HTR-8/SVneo (cell line): ENCODE measurements at regions not wholly inside any gene's neighbourhood (a gene's known extent, or its start where the extent isn't known, plus 50 kb on each side); places are given as distances from the start of the nearest gene placed in this dataset.
"Not testable (repeated sequence)": the region's sequence is repeated elsewhere in the genome, so short reads cannot be mapped to it uniquely, and the experiment has no call there.

Experiments used
- DNase-seq: peaks from one replicate; pipeline ENCODE4 v3.0.0; 2011; ENCODE audit warnings: low spot score, mixed read lengths; ENCODE audit not compliant: insufficient read length
- FAIRE-seq: peaks from 2 replicates; lab custom pipeline; 2011; peaks lifted over from hg19 to GRCh38; lab: Jason Lieb, UNC

DNA sequence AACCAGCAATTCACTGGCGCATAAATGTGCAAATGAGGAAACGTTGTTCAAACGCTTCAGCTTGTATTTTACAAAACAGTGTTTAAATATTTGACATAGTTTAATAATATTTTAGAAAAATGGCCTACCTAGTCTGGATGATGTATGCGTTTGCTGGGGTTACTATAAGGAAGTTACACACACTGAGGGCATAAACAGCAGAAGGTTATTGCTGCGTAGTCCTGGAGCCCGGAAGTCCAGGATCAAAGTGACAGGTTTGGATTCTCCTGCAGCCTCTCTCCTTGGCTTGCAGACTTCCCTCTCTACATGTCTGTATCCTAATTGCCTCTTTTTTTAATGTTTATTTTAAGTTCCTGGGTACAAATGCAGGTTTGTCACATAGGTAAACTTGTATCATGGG is 106.0 kb upstream of the PABPC3 start:
- FAIRE-seq, DNase-seq: not testable (repeated sequence)

DNA sequence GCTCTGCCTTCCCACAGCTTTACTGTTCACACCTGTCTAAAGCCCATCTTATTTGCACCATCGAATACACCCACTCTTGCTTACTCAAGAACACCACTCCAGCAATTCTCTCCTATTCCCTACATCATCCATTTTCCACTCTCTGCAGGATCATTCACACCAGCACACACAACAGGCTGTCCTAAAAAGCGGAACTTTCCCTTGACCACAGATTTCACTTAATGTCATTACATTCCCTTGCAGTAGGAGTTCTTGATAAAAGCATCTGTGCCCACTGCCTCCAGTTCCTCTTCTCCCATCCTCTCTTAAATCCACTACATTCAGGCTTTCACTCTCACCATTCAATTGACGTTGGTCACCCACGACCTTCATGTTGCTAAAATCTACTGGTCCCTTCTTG is 103.0 kb upstream of the PABPC3 start:
- DNase-seq, FAIRE-seq: not testable (repeated sequence)

DNA sequence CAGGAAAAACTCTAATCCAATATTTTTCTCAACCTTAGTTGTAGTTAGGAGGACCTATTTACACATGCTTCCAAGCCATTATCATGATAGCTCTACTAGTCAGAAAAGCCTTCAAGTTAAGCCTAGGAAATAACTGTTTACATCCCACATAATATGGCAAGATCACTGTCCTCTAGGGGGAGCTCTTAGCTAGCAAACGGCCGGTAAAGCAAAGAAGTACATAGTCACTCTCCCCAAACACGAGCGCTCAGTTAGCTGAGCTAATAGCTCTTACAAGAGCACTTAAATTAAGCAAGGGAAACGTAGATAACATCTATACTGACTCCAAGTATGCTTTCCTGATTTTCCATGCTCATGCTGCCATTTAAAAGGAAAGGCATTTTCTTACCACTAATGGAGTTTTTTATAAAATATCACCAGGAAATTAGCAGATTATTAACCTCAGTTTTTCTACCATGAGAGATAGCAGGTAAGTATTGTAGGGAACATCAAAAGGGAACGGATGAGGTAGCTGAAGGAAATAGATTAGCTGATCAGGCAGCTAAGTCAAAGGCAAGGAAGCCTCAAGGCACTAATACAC is 100.6 kb upstream of the PABPC3 start:
- DNase-seq: peak; percentile 37
- no peak for FAIRE-seq

DNA sequence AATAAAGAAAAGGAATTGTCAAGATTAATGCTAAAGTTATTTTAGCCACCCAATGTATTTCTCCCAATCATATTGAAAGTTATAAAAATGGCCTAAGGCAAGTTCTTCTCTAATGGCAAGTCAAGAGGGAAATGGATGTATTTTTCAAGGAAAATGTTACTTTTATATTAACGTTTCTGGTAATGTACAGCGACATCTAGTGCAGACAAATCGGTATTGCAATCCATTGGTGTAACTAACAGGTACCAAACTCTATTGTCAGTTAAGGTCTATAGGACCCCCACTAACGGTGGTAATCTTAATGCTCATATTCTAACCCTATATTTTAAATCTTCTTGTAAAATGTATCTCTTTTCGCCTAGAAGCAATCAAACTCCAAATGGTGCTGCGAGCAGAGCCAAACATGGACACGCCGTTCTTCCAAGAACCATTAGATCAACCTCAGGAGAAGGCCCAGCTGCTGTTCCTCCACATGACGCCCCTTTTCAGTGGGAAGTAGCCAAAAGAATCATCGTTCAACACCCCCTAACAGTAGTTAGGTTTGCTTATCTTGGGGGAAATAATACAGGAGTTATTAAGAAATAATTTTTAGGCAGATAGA is 98.5 kb upstream of the PABPC3 start:
- DNase-seq (peak; percentile 8), FAIRE-seq (no peak)

DNA sequence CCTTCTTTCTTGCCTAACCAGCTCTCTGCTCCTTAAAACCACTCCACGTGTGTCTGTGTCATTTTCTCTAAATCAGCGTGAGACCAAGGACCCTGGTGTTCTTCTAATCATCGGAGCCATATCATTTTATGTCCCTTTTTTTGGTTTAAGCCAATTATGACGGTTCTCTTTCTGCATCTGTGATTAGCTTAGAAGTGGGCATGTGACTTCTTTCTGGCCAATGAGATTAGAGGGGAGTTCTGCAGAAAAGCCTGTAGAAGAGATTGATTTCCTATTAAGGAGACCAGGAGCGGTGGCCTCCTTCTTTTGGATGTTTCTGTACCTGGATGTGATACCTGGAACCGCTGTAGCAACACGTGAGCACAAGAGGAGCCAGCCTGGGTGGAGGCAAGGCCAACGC is 97.5 kb upstream of the PABPC3 start:
- DNase-seq (no peak), FAIRE-seq (no peak)

DNA sequence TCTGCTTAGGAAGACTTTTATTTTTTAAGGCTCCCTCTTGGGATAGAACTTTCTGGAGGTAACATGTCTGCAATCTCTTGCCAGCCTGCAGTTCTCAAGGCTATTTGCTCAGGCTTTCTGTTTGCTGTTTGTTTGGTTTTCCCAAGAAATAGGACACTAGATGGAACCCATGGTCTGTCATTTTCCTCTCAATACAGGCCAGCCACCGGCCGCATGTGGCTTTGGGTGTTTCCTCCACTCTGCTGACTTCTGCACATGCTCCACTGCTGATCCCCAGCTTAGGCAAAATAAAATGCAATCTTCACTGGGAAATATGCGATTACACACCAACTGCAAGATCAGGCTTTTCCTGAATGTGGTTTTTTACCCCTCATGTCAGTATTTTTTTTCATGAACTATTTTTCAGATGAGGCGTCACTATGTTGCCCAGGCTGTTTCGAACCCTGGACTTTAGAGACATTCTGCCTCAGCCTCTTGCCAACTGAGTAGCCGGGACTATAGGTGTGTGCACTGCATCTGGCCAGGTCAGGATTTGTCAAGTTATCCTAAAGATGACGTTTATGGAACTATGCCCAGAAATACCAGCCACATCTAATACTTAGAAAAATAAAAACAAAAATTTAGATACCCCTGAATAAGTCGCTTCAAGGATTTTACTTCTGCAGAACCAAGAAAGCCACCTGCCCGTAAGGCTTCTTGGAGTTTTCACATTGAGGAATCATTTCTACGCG is 94.3 kb upstream of the PABPC3 start:
- FAIRE-seq: no peak

DNA sequence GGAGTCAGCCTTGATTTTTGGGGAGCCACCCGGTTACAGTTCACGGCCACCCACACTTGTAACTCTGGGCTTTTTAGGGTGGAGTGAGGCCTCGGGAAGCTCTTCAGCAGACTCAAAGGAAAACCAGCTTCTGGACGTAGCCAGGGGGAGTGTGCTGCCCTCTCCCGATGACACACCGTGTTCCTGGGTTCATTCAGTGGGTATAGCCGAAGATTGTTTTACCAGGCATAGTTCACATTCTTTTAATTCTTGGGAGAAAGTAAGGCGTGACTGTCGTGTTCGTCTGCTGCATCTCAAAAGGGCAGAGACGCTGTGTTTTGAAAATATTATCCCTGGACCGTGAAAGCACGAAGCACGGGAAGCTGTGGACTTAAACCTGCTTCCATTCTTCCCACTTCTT is 93.6 kb upstream of the PABPC3 start:
- FAIRE-seq (peak; percentile 76), DNase-seq (peak; percentile 21)

More for the DNA sequence above, 94.3 kb upstream of the PABPC3 start:
- DNase-seq: no peak

DNA sequence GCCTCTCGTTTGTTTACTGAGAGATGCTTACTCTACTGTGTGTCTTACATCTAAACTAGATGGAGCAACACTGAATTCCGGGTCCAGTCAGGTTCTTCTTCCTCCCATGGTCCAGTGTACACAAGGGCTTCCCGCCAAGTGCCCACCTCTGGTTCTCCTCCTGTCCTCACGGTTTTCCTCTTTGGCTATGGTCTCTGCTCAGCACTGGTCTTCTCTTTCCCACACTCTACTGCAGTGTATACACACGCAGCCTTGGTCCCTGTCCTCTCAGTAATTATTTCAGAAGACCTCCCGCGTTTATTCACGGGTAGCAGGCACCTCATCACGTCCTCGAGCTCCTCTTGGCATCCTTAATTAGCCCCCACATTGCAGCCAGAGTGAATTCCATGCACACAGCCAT is 91.4 kb upstream of the PABPC3 start:
- not testable (repeated sequence) for FAIRE-seq, DNase-seq

DNA sequence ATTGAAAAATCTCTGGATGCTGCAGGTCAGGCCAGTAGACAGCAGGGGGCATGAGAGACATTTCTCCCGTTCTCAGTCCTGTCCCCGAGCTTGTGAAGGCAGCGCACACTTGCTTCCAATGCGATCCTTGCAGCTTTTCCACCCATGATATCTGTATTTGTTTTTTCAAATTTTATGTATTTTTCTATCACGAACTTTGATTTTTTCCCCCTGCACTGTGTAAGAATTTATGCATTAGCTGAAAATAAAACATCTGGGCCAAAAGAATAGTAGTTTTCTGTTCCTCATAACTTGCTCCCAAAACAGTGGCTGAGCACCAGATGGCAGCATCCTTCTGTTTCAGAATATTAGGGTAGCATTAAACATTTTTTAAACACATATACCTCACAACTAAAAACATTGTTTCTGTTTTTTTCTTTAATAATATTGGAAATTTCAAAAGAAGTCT is 90.9 kb upstream of the PABPC3 start:
- DNase-seq, FAIRE-seq: not testable (repeated sequence)

DNA sequence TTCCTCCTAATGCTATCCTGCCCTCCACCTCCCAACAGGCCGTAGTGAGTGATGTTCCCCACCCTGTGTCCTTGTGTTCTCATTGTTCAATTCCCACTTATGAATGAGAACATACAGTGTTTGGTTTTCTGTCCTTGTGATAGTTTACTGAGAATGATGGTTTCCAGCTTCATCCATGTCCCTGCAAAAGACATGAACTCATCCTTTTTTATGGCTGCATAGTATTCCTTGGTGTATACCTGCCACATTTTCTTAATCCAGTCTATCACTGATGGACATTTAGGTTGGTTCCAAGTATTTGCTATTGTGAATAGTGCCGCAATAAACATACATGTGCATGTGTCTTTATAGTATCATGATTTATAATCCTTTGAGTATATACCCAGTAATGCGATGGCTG is 88.5 kb upstream of the PABPC3 start:
- FAIRE-seq, DNase-seq: not testable (repeated sequence)

DNA sequence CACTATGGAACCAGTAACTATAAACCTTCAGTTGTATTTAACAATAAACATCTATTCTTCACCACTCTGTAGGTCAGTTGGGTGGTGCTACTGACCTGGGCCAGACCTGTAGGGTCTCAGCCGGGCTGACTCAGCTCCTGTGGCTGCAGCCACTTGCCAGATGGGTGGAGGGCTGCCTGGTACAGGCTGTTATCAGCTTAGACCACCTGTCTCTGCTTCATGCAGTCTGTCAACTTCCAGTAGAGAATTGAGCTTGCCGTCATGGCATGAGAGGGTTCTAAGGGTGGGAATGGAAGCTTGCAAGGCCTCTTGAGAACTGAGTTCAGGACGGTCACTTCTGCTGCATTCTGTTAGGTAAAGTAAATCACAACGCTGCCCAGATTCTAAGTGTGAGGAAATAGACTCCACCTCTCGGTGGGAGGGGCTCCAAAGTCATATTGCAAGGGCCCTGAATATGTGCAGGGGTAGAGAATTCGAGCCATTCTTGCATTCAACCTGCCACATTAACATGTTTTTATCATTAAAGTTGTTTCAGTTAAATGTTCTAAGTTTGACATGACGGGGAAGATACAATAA is 81.5 kb upstream of the PABPC3 start:
- FAIRE-seq, DNase-seq: not testable (repeated sequence)

DNA sequence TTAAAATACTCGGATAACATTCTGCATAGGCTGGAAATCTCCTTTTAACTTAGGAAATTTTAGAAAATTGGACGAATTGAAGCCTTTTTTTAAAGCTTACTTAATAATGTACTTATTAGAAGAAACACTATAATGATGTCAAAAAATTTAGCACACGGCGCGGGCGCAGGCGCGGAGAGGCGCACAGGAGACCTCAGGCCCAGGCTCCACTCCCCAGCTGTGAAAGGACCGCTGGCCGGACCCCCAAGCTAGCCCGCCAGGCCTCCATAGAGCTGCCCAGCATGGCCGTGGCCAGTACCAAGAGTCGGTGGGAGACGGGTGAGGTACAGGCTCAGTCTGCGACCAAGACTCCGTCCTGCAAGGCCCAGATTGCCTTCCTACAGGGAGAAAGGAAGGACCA is 78.8 kb upstream of the PABPC3 start:
- DNase-seq, FAIRE-seq: not testable (repeated sequence)

DNA sequence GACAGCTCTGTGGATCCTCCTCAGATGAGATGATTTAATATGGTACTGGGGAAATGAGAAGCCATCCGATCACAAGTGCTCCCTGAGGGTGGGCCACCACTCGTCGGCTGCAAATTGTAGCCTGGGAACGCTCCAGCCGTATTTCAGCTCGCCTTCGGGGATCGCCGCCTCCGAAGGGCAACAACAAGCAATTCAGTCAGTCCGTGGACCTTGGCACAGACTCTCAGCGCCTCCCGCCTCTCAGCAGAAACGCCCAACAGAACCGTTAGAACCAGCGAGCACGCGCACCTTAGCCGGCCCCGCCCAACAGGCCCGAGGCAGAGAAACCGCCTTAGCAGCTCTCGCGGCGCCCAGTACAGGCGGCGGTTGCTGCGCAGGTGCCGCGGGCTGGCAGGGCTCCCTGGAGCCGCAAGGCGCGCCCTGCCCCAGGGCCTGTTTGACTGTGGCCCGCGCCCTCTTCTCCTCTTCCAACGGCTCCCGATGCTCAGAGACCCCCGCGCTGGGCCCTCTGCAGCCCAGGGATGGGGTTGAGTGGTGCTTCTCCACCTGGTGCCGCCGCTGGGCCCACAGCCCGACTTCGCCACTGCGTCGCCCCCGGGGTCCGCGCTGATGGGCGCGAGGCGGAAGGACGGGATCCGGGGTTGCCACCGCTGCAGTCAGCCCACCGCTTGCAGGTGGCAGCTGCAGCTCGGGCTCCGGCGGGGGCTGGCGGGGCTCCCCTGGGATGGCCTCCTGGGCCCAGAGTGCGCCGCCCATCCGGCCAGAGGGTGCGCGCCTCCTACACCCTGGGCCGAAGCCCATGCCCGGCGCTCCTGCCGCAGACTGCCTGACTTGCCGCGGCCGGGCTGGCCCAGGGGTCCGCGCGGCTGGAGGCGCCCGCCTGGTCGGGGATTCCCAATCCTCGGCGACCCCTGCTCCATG is 77.9 kb upstream of the PABPC3 start:
- FAIRE-seq, DNase-seq: not testable (repeated sequence)

DNA sequence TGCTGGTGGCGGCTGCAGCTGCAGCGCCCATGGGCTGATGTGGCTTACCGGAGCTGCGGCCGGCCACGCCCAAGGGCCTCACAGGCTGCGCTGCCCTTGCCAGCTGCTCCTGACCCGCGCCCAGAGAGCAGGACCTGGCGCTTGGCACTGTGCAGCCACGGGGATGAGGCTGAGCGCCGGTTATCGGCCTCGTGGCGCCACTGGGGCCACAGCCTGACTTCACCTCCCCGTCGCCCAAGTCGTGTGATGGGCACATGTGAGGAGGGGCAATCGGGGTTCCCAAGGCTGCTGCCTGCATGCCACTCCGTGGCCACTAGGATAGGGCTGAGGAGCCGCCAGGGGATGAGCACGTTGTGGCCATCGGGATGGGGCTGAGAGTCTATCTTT is 77.2 kb upstream of the PABPC3 start:
- no peak for FAIRE-seq
- DNase-seq: no peak

DNA sequence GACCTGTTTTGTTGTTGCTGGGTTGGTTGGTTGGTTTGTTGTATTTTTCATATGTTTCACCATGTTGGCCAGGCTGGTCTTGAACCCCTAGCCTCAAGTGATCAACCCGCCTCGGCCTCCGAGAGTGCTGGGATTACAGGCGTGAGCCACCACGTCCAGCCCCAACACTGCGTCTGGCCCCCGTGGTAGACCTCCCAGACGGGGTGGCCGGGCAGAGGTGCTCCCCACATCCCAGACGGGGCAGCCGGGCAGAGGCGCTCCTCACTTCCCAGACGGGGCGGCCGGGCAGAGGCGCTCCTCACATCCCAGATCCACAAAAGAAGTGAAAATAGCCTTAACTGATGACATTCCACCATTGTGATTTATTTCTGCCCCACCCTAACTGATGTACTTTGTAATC is 76.2 kb upstream of the PABPC3 start:
- FAIRE-seq, DNase-seq: not testable (repeated sequence)

DNA sequence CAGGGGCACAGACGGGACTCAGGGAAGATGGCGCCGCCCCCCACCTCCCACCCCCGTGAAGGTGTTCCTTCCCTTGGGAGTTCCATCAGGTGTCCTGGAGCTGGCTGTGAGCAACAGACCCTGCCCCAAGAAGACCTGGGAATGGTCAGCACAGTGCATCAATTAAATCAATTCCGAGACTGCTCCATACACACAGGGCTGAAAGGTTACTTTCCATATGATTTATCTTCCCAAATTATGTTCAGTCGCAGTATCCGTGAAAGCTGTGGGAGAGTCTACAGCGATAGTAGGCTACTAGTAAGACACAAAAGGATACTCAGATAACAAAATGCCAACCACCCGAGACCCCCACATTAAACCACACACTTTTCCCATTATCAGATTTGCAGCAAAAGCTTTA is 71.8 kb upstream of the PABPC3 start:
- no peak for FAIRE-seq
- DNase-seq: no peak

DNA sequence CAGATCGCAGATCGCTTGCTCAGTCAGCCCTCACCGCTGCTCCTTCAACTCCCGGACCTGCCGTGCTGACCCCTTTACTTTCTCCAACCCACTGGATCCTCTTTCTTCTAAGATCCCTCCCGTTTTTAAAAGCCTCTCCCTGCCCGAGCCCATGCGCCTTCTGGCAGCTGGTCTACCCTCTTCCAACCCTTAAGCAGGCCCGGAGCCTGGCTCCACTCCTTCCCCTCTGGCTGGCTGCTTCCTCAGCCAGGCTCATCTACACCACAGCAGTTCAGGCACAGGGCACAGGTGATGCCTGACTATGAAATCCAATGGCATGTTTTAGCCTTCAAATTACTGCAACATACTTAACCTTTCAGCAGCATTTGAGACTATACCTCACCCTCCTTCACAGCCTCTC is 63.8 kb upstream of the PABPC3 start:
- DNase-seq (no peak), FAIRE-seq (no peak)

DNA sequence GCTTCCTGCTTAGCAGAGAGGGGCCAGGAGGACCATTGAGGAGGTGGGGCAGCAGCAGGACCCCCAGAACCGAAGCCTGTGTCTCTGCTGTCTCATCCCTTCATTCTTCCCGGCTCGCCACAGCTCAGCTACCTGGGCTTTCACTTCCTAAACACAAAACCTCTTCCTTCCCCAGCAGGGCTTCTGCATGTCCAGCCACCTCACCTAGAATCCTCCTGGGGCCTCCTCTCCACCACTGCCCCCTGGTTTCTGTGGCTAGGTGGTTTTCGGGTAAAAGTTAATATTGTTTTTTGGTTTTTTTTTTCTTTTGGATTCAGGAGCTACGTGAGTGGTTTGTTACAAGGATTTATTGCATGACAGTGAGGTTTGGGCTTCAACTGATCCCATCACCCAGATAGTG is 61.8 kb upstream of the PABPC3 start:
- no peak for FAIRE-seq
- DNase-seq: no peak

DNA sequence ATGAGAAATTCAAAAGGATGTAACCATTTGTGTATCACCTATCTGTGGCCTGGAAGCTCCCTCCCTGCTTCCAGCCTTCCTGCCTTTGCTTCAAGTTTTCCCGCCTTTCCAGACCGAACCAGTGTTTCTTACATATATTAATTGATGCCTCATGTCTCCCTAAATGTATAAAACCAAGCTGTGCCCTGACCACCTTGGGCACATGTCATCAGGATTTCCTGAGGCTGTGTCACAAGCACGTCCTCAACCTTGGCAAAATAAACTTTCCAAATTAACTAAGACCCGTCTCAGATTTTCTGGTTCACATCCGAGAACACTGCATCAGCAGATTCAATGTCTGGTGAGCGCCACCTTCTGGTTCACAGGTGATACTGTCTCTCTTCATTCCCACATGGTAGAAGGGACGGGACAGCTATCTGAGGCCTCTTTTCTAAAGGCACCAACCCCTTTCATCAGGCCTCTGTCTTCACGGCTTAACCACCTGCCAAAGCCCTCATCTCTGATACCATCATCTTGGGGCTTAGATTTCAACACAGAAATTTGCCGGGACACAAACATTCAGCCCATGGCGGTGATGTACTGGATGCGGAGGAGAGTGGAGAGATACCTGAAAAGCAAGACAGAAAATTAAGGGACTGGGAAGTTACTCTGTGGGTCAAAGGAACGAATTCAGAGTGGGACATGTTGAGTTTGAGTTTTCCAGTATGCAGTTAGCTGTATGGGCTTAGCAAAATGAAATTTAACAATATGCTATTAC is 58.7 kb upstream of the PABPC3 start:
- no peak for FAIRE-seq

More for the DNA sequence above, 58.7 kb upstream of the PABPC3 start:
- DNase-seq: peak; percentile 26
